ENCODE measurements at regions not wholly inside any gene's neighbourhood (a gene's known extent, or its start where the extent isn't known, plus 50 kb on each side); places are given as distances from the start of the nearest gene placed in this dataset.

DNA sequence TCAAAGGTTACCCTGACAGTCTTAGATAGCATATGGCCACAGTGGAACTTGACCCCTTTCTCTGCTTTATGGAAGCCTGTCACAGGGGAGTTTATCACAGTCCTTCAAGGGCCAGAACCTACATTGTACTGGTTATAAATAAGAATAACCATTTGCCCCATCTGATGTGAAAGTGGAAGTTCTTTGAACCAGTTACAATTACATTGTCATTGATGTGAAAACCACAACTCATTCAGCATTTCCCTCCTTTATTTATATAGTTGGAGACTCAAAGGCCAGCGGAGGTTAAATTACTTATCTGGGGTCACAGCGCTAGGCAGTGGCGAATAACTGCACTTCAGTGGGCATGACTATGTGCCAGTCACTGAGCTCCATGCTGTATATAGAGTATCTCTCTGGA is 60.5 kb upstream of the TBC1D5 start:
- TF ChIP-seq TAF1 (IDR thresholded peaks at IDR 0.05; ENCODE audit: low read depth) (no peak), NFIC (IDR thresholded peaks at IDR 0.05) (no peak), TCF12 (IDR thresholded peaks at IDR 0.05; ENCODE audit: low read depth) (no peak), FOXM1 (IDR thresholded peaks at IDR 0.05; ENCODE audit: borderline replicate concordance, low read depth) (no peak), ZBTB7A (IDR thresholded peaks at IDR 0.05; ENCODE audit: low read depth) (no peak), CEBPB (IDR thresholded peaks at IDR 0.05) (no peak), CREB1 (IDR thresholded peaks at IDR 0.05; ENCODE audit: low read depth) (no peak)

DNA sequence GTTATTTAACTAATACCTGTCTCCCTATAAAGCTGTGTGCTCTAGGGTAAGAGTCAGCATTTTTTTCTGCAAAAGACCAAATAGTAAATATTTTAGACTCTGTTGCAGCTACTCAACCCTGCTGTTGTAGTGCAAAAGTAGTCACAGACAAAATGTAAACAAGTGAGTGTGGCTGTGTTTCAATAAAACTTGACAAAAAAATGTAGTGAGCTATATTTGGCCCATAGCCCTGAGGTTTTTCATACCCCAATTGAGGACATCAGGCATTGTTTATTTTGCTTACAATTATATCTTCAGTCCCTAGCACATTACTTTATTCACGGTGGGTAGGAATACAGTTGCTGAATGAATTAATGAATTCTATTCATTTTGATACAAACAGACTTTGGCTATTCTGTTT is 58.7 kb upstream of the TBC1D5 start:
- TF ChIP-seq, protein P1, sequence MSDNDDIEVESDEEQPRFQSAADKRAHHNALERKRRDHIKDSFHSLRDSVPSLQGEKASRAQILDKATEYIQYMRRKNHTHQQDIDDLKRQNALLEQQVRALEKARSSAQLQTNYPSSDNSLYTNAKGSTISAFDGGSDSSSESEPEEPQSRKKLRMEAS (IDR thresholded peaks at IDR 0.05): no peak
- TF ChIP-seq TAF1 (IDR thresholded peaks at IDR 0.05; ENCODE audit: low read depth): no peak
- TF ChIP-seq ZBTB7A (IDR thresholded peaks at IDR 0.05; ENCODE audit: low read depth): no peak
- TF ChIP-seq CEBPB (IDR thresholded peaks at IDR 0.05): no peak
- no peak for TF ChIP-seq RAD21 (IDR thresholded peaks at IDR 0.05; ENCODE audit: low read depth)
- TF ChIP-seq EP300 (IDR thresholded peaks at IDR 0.05; ENCODE audit: borderline replicate concordance): no peak
- TF ChIP-seq, protein P2, sequence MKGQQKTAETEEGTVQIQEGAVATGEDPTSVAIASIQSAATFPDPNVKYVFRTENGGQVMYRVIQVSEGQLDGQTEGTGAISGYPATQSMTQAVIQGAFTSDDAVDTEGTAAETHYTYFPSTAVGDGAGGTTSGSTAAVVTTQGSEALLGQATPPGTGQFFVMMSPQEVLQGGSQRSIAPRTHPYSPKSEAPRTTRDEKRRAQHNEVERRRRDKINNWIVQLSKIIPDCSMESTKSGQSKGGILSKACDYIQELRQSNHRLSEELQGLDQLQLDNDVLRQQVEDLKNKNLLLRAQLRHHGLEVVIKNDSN (IDR thresholded peaks at IDR 0.05): no peak
- no peak for TF ChIP-seq TEAD4 (IDR thresholded peaks at IDR 0.05)
- no peak for TF ChIP-seq CREB1 (IDR thresholded peaks at IDR 0.05; ENCODE audit: low read depth)
- no peak for TF ChIP-seq NFIC (IDR thresholded peaks at IDR 0.05)
- no peak for TF ChIP-seq TCF12 (IDR thresholded peaks at IDR 0.05; ENCODE audit: low read depth)
- no peak for TF ChIP-seq EGR1 (IDR thresholded peaks at IDR 0.05)
- TF ChIP-seq YY1 (IDR thresholded peaks at IDR 0.05; ENCODE audit: low read depth): no peak
- no peak for TF ChIP-seq FOXM1 (IDR thresholded peaks at IDR 0.05; ENCODE audit: borderline replicate concordance, low read depth)
- TF ChIP-seq, protein P3, sequence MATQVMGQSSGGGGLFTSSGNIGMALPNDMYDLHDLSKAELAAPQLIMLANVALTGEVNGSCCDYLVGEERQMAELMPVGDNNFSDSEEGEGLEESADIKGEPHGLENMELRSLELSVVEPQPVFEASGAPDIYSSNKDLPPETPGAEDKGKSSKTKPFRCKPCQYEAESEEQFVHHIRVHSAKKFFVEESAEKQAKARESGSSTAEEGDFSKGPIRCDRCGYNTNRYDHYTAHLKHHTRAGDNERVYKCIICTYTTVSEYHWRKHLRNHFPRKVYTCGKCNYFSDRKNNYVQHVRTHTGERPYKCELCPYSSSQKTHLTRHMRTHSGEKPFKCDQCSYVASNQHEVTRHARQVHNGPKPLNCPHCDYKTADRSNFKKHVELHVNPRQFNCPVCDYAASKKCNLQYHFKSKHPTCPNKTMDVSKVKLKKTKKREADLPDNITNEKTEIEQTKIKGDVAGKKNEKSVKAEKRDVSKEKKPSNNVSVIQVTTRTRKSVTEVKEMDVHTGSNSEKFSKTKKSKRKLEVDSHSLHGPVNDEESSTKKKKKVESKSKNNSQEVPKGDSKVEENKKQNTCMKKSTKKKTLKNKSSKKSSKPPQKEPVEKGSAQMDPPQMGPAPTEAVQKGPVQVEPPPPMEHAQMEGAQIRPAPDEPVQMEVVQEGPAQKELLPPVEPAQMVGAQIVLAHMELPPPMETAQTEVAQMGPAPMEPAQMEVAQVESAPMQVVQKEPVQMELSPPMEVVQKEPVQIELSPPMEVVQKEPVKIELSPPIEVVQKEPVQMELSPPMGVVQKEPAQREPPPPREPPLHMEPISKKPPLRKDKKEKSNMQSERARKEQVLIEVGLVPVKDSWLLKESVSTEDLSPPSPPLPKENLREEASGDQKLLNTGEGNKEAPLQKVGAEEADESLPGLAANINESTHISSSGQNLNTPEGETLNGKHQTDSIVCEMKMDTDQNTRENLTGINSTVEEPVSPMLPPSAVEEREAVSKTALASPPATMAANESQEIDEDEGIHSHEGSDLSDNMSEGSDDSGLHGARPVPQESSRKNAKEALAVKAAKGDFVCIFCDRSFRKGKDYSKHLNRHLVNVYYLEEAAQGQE (IDR thresholded peaks at IDR 0.05; ENCODE audit: low read depth): no peak

DNA sequence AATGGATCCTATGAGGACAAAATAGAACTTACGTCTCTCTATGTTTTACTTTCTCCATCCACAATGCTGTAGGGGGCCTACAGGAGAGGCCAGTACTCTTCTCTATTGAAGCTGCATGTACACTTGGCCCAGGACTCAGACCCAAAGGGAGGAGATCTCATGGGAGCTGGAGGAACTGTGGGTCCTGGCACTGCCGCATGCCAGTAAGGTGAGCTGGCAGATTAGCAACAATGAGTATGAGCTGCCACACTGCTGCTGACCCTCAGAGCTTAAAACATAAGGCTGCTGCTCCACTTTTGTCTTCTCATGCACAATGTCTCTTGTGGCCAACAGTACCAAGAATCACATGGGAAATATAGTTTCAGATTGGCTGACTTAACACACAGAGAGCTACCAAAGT is 57.8 kb upstream of the TBC1D5 start:
- no peak for TF ChIP-seq TEAD4 (IDR thresholded peaks at IDR 0.05)
- TF ChIP-seq EP300 (IDR thresholded peaks at IDR 0.05; ENCODE audit: borderline replicate concordance): no peak
- no peak for TF ChIP-seq NFIC (IDR thresholded peaks at IDR 0.05)
- no peak for TF ChIP-seq ZBTB7A (IDR thresholded peaks at IDR 0.05; ENCODE audit: low read depth)
- TF ChIP-seq, protein P2 (IDR thresholded peaks at IDR 0.05): no peak
- no peak for TF ChIP-seq FOXM1 (IDR thresholded peaks at IDR 0.05; ENCODE audit: borderline replicate concordance, low read depth)
- TF ChIP-seq, protein P3 (IDR thresholded peaks at IDR 0.05; ENCODE audit: low read depth): no peak
- no peak for TF ChIP-seq TAF1 (IDR thresholded peaks at IDR 0.05; ENCODE audit: low read depth)
- TF ChIP-seq, protein P1 (IDR thresholded peaks at IDR 0.05): no peak

DNA sequence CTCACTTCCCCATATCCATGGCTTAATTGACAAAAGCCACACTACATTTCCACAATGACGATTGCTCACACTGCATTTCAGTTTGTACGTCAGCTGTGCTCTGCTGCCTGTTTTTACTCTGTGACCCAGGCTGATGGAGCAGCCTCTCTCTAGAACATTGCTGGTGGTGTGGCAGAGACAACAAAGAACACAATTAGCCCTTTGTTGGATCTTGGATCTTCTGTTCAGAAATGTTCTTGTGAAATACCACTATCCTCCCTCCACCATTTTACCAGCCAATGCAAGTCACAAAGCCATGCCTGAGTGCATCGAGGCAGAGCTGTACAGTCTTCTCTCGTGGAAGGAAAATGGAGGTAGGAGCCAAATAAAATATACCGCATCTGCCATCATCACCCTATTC is 56.9 kb upstream of the TBC1D5 start:
- TF ChIP-seq FOXM1 (IDR thresholded peaks at IDR 0.05; ENCODE audit: borderline replicate concordance, low read depth): no peak
- TF ChIP-seq, protein P2 (IDR thresholded peaks at IDR 0.05): no peak
- TF ChIP-seq CREB1 (IDR thresholded peaks at IDR 0.05; ENCODE audit: low read depth): no peak
- TF ChIP-seq YY1 (IDR thresholded peaks at IDR 0.05; ENCODE audit: low read depth): no peak
- TF ChIP-seq CEBPB (IDR thresholded peaks at IDR 0.05): no peak

DNA sequence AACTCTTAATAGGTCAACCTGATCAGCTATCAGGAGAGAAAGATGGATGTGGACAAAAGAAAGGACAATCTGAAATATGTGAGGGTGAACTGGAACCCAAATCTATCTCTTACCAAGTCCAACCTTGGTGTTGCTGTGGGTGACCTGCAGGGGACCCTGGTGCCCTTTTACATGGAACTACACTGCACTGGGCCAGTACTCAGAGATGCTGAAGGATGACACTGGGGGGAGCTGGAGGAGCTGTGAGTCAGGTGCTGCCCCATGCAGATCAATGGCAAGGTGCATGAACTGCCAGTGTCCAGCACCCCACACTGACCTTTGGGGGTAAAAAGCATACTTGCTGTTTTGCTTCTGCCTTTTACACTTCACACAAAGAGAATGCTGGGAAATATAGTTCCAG is 55.6 kb upstream of the TBC1D5 start:
- TF ChIP-seq CEBPB (IDR thresholded peaks at IDR 0.05): no peak
- TF ChIP-seq EGR1 (IDR thresholded peaks at IDR 0.05): no peak
- no peak for TF ChIP-seq TAF1 (IDR thresholded peaks at IDR 0.05; ENCODE audit: low read depth)
- TF ChIP-seq EP300 (IDR thresholded peaks at IDR 0.05; ENCODE audit: borderline replicate concordance): no peak
- TF ChIP-seq YY1 (IDR thresholded peaks at IDR 0.05; ENCODE audit: low read depth): no peak

DNA sequence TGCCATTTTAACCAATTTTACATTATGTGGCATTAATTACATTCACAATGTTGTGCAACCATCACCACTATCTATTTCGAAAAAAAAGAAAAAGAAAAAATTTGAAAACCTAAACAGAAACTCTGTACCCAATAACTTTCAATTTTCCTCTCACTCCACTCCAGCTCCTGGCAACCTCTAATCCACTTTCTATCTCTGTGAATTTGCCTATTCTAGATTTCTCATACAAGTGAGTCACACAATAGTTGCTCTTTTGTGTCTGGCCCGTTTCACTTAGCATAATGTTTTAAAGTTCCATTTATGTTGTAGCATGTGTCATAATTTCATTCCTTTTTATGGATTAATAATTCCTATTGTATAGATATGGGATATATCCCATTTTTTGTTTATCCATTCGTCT is 53.3 kb upstream of the TBC1D5 start:
- TF ChIP-seq CEBPB (IDR thresholded peaks at IDR 0.05) (no peak), EP300 (IDR thresholded peaks at IDR 0.05; ENCODE audit: borderline replicate concordance) (no peak), RAD21 (IDR thresholded peaks at IDR 0.05; ENCODE audit: low read depth) (no peak), YY1 (IDR thresholded peaks at IDR 0.05; ENCODE audit: low read depth) (no peak), NFIC (IDR thresholded peaks at IDR 0.05) (no peak), FOXM1 (IDR thresholded peaks at IDR 0.05; ENCODE audit: borderline replicate concordance, low read depth) (no peak), TEAD4 (IDR thresholded peaks at IDR 0.05) (no peak), TCF12 (IDR thresholded peaks at IDR 0.05; ENCODE audit: low read depth) (no peak), EGR1 (IDR thresholded peaks at IDR 0.05) (no peak), CREB1 (IDR thresholded peaks at IDR 0.05; ENCODE audit: low read depth) (no peak), TAF1 (IDR thresholded peaks at IDR 0.05; ENCODE audit: low read depth) (no peak), ZBTB7A (IDR thresholded peaks at IDR 0.05; ENCODE audit: low read depth) (no peak)
- TF ChIP-seq, protein P3 (IDR thresholded peaks at IDR 0.05; ENCODE audit: low read depth): no peak
- TF ChIP-seq, protein P2 (IDR thresholded peaks at IDR 0.05): no peak
- TF ChIP-seq, protein P1 (IDR thresholded peaks at IDR 0.05): no peak

Measured in Ishikawa (cell line).